ENCODE measurements at regions not wholly inside any gene's neighbourhood (a gene's known extent, or its start where the extent isn't known, plus 50 kb on each side); places are given as distances from the start of the nearest gene placed in this dataset.
A peak's percentile ranks its signal among the peaks of the same experiment; 100 is the strongest.

- no peak for TF ChIP-seq CTCF (IDR thresholded peaks at IDR 0.05; ENCODE audit: unreplicated experiment)
- Mint-ChIP-seq H3K4me1 (ENCODE audit: unreplicated experiment) (peaks cover 19% of the 10 kb centered on the region), H3K9me3 (ENCODE audit: unreplicated experiment) (no peaks in the 10 kb centered on the region), H3K4me3 (ENCODE audit: unreplicated experiment) (no peak overlapping the region), H3K36me3 (ENCODE audit: low read depth, unreplicated experiment) (no peaks in the 10 kb centered on the region), H3K27me3 (ENCODE audit: unreplicated experiment) (peaks cover 2% of the 10 kb centered on the region), H3K27ac (ENCODE audit: unreplicated experiment) (peak overlapping the region; percentile 89)
- DNase-seq (ENCODE audit: low spot score), result peak; percentile 15
These were observed 112.9 kb upstream of the ATP8B1 start for GRCh38 chr18:57915865-57916582.

- no peak for DNase-seq (ENCODE audit: low spot score)
- H3K4me1 Mint-ChIP-seq (ENCODE audit: unreplicated experiment), result peaks cover 19% of the 10 kb centered on the region
- no peaks in the 10 kb centered on the region for H3K36me3 Mint-ChIP-seq (ENCODE audit: low read depth, unreplicated experiment)
- no peak overlapping the region for H3K4me3 Mint-ChIP-seq (ENCODE audit: unreplicated experiment)
- H3K27me3 Mint-ChIP-seq (ENCODE audit: unreplicated experiment), result peaks cover 2% of the 10 kb centered on the region
- no peak overlapping the region for H3K27ac Mint-ChIP-seq (ENCODE audit: unreplicated experiment)
- H3K9me3 Mint-ChIP-seq (ENCODE audit: unreplicated experiment), result no peaks in the 10 kb centered on the region
- no peak for TF ChIP-seq CTCF (IDR thresholded peaks at IDR 0.05; ENCODE audit: unreplicated experiment)
These were observed 112.1 kb upstream of the ATP8B1 start for GRCh38 chr18:57915248-57915647.

- Mint-ChIP-seq H3K9me3 (ENCODE audit: unreplicated experiment) (no peaks in the 10 kb centered on the region), H3K36me3 (ENCODE audit: low read depth, unreplicated experiment) (no peaks in the 10 kb centered on the region), H3K27me3 (ENCODE audit: unreplicated experiment) (peaks cover under 1% of the 10 kb centered on the region), H3K4me3 (ENCODE audit: unreplicated experiment) (no peak overlapping the region), H3K4me1 (ENCODE audit: unreplicated experiment) (peaks cover 19% of the 10 kb centered on the region), H3K27ac (ENCODE audit: unreplicated experiment) (no peak overlapping the region)
- no peak for DNase-seq (ENCODE audit: low spot score)
- no peak for TF ChIP-seq CTCF (IDR thresholded peaks at IDR 0.05; ENCODE audit: unreplicated experiment)
These were observed 110.6 kb upstream of the ATP8B1 start for GRCh38 chr18:57913686-57914085.

- Mint-ChIP-seq H3K27ac (ENCODE audit: unreplicated experiment) (no peak overlapping the region), H3K4me3 (ENCODE audit: unreplicated experiment) (no peak overlapping the region), H3K27me3 (ENCODE audit: unreplicated experiment) (no peaks in the 10 kb centered on the region), H3K4me1 (ENCODE audit: unreplicated experiment) (peaks cover 25% of the 10 kb centered on the region), H3K36me3 (ENCODE audit: low read depth, unreplicated experiment) (no peaks in the 10 kb centered on the region), H3K9me3 (ENCODE audit: unreplicated experiment) (no peaks in the 10 kb centered on the region)
- peak; percentile 28 for DNase-seq (ENCODE audit: low spot score)
- TF ChIP-seq CTCF (IDR thresholded peaks at IDR 0.05; ENCODE audit: unreplicated experiment), result peak; percentile 34
These were observed 107.7 kb upstream of the ATP8B1 start for GRCh38 chr18:57910817-57911216.

- no peak for DNase-seq (ENCODE audit: low spot score)
- no peak for TF ChIP-seq CTCF (IDR thresholded peaks at IDR 0.05; ENCODE audit: unreplicated experiment)
- Mint-ChIP-seq H3K27ac (ENCODE audit: unreplicated experiment) (no peak overlapping the region), H3K9me3 (ENCODE audit: unreplicated experiment) (no peaks in the 10 kb centered on the region), H3K4me3 (ENCODE audit: unreplicated experiment) (no peak overlapping the region), H3K27me3 (ENCODE audit: unreplicated experiment) (no peaks in the 10 kb centered on the region), H3K36me3 (ENCODE audit: low read depth, unreplicated experiment) (no peaks in the 10 kb centered on the region), H3K4me1 (ENCODE audit: unreplicated experiment) (peaks cover 19% of the 10 kb centered on the region)
These were observed 107.0 kb upstream of the ATP8B1 start for GRCh38 chr18:57910134-57910533.

Measured in endothelial cell (in vitro differentiated cells).